ENCODE measurements at regions not wholly inside any gene's neighbourhood (a gene's known extent, or its start where the extent isn't known, plus 50 kb on each side); places are given as distances from the start of the nearest gene placed in this dataset.

DNA sequence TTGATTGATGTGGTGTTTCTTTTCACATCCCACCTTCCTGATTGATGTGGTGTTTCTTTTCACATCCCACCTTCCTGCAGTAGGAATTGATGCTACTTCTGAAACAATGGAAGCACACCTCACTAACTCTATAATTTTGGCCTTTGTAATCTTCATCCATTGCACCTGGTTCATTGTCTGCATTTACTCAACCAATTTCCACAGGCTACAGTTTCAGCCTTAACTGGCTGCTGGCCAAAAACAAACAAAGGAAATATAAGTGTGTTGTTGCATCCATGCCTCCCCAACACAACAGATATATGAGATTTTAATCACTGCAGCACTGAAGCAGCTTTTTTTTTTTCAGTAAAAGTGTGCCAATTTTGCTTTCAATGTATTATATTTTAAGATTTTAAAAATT lies 867.6 kb upstream of the PCDH7 start:
- no peak overlapping the region for H2AFZ ChIP-seq (ENCODE audit: low read depth, low read length)
- intact Hi-C loops (cut with micrococcal nuclease) = no loop called here
- H3K9me1 ChIP-seq (replicated peaks; ENCODE audit: control insufficient read depth, extremely low read depth, insufficient read depth, low read length) = no peaks in the 10 kb centered on the region
- dilution Hi-C loops (cut with MboI; ENCODE audit: extremely low pct_ligation_motif_present, low sequenced_read_pairs) = no loop called here
- no peaks in the 10 kb centered on the region for H3K36me3 ChIP-seq (ENCODE audit: control insufficient read depth in 2 of 2, extremely low read depth in 1 of 2, insufficient read depth in 2 of 2, low read length in 2 of 2)
- no peaks in the 10 kb centered on the region for H4K20me1 ChIP-seq (replicated peaks; ENCODE audit: control insufficient read depth, extremely low read depth, insufficient read depth, low read length)
- H3K4me3 ChIP-seq (replicated peaks in 1 of 3; ENCODE audit: insufficient read depth in 1 of 3, low read depth in 1 of 3, low read length in 3 of 3) = no peak overlapping the region
- H3K4me1 ChIP-seq (ENCODE audit: control insufficient read depth, extremely low read depth, insufficient read depth, low read length) = no peaks in the 10 kb centered on the region
- no peaks in the 10 kb centered on the region for H3K27me3 ChIP-seq (ENCODE audit: control insufficient read depth in 2 of 2, insufficient read depth in 2 of 2, low read length in 2 of 2)
- H3K4me2 ChIP-seq (ENCODE audit: insufficient read depth, low read length) = no peak overlapping the region
- BruUV-seq (replicated peaks) = no TSS peak
- no peak overlapping the region for H3K9ac ChIP-seq (replicated peaks; ENCODE audit: extremely low read depth, insufficient read depth, low read length)
- no peaks in the 10 kb centered on the region for H3K9me3 ChIP-seq (replicated peaks; ENCODE audit: control insufficient read depth, insufficient read depth, low read length)
- FAIRE-seq (no peak), DNase-seq (ENCODE audit: low read depth, low spot score) (no peak)
- no peaks in the 10 kb centered on the region for H3K79me2 ChIP-seq (ENCODE audit: control insufficient read depth, insufficient read depth, low read length)
- H3K27ac ChIP-seq (ENCODE audit: insufficient read depth, low read depth, low read length) = no peak overlapping the region
- CTCF ChIA-PET = no interaction called here
- TF ChIP-seq CTCF (IDR thresholded peaks at IDR 0.05; ENCODE audit: extremely low read depth in 1 of 2, insufficient read depth in 1 of 2, low read depth in 1 of 2, low read length in 2 of 2) = no peak
- no peak for TF ChIP-seq EZH2 (IDR thresholded peaks at IDR 0.05; ENCODE audit: borderline replicate concordance, low read depth, low read length, severe bottlenecking)
- TF ChIP-seq GATA2 (IDR thresholded peaks at IDR 0.05; ENCODE audit: insufficient read depth, insufficient read length, low read depth, low read length) = no peak
- no peak for TF ChIP-seq JUN (IDR thresholded peaks at IDR 0.05; ENCODE audit: borderline replicate concordance, insufficient read depth, insufficient read length, low read depth)
- TF ChIP-seq FOS (IDR thresholded peaks at IDR 0.05; ENCODE audit: borderline replicate concordance, insufficient read depth, low read length) = no peak
- TF ChIP-seq POLR2AphosphoS5 (IDR thresholded peaks at IDR 0.05; ENCODE audit: insufficient read depth, low read depth, low read length) = no peak
- TF ChIP-seq, protein P1, sequence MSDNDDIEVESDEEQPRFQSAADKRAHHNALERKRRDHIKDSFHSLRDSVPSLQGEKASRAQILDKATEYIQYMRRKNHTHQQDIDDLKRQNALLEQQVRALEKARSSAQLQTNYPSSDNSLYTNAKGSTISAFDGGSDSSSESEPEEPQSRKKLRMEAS (IDR thresholded peaks at IDR 0.05; ENCODE audit: insufficient read depth, insufficient read length) = no peak
- TF ChIP-seq MYC (IDR thresholded peaks at IDR 0.05; ENCODE audit: low read depth, low read length) = no peak
- no peak for TF ChIP-seq POLR2A (IDR thresholded peaks at IDR 0.05; ENCODE audit: low read depth, low read length)
- POLR2A ChIA-PET = no interaction called here

Data from endothelial cell of umbilical vein (primary cell).